KMS-11 (cell line): ENCODE measurements at regions not wholly inside any gene's neighbourhood (a gene's known extent, or its start where the extent isn't known, plus 50 kb on each side); places are given as distances from the start of the nearest gene placed in this dataset.

Experiments
- H2AFZ ChIP-seq: fragments of 200-600 bp; sonication (generic); 2 replicates; pipeline ENCODE4 v1.6.1; 2016; ENCODE audit warnings: antibody characterized with exemption, mixed run types, low read depth
- H3K27ac ChIP-seq: fragments of 200-600 bp; sonication (generic); 2 replicates; pipeline ENCODE4 v1.6.1; 2016; ENCODE audit warnings: mild to moderate bottlenecking, mixed run types
- H3K27me3 ChIP-seq: fragments of 200-600 bp; sonication (generic); 2 replicates; pipeline ENCODE4 v1.6.1; 2017; ENCODE audit warnings: mild to moderate bottlenecking, low read depth, mixed run types, moderate library complexity; ENCODE audit not compliant: insufficient read depth
- H3K36me3 ChIP-seq: fragments of 200-600 bp; sonication (generic); 2 replicates; pipeline ENCODE4 v1.6.1; 2017; ENCODE audit warnings: mild to moderate bottlenecking, mixed run types; ENCODE audit not compliant: insufficient read depth
- H3K4me1 ChIP-seq: fragments of 200-600 bp; sonication (generic); 2 replicates; pipeline ENCODE4 v1.6.1; 2016; ENCODE audit warnings: mild to moderate bottlenecking, low read depth, mixed run types; ENCODE audit not compliant: poor library complexity, severe bottlenecking
- H3K4me2 ChIP-seq: fragments of 200-600 bp; sonication (generic); 2 replicates; pipeline ENCODE4 v1.7.0; 2016; ENCODE audit warnings: mild to moderate bottlenecking, mixed run types
- H3K4me3 ChIP-seq: fragments of 200-600 bp; sonication (generic); IDR thresholded peaks from 2 replicates; pipeline ENCODE4 v1.6.1; 2017; ENCODE audit warnings: low read depth, low read length, mixed read lengths; ENCODE audit not compliant: insufficient read depth
- H3K79me2 ChIP-seq: fragments of 200-600 bp; sonication (generic); 2 replicates; pipeline ENCODE4 v1.6.1; 2016; ENCODE audit warnings: low read depth, mixed run types; ENCODE audit not compliant: insufficient read depth
- H3K9ac ChIP-seq: fragments of 200-600 bp; sonication (generic); 2 replicates; pipeline ENCODE4 v1.6.1; 2016; ENCODE audit warnings: mild to moderate bottlenecking, mixed run types
- H4K20me1 ChIP-seq: fragments of 200-600 bp; sonication (generic); 2 replicates; pipeline ENCODE4 v1.6.1; 2016; ENCODE audit warnings: mild to moderate bottlenecking, mixed run types; ENCODE audit not compliant: insufficient read depth
- TF ChIP-seq, protein P1 (sequence below): fragments of 200-600 bp; sonication (generic); conservative IDR thresholded peaks from 2 replicates; pipeline ENCODE4 v1.6.1; 2017; ENCODE audit warnings: low read depth, mild to moderate bottlenecking, antibody characterized with exemption, low read length, moderate library complexity, mixed read lengths

DNA sequence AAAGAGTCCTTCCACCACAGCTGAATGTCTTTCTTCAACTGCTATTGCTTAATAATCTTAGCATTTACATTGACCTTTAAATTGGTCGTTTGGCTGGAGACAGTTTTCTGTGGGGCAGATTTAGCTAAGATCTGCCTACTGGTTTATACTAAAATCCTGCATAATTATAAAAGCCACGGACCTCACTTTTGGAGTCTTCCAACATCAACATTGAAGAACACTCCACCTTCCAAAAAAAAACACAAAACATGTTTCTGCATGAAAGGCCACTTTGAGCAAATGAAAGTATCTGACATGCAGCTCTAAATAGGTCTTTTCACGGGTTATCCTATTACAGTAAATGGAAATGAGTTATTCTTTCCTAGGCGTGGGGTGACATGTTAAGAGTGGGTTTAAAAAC lies 57.0 kb upstream of the KRR1 start:
- TF ChIP-seq, protein P1, sequence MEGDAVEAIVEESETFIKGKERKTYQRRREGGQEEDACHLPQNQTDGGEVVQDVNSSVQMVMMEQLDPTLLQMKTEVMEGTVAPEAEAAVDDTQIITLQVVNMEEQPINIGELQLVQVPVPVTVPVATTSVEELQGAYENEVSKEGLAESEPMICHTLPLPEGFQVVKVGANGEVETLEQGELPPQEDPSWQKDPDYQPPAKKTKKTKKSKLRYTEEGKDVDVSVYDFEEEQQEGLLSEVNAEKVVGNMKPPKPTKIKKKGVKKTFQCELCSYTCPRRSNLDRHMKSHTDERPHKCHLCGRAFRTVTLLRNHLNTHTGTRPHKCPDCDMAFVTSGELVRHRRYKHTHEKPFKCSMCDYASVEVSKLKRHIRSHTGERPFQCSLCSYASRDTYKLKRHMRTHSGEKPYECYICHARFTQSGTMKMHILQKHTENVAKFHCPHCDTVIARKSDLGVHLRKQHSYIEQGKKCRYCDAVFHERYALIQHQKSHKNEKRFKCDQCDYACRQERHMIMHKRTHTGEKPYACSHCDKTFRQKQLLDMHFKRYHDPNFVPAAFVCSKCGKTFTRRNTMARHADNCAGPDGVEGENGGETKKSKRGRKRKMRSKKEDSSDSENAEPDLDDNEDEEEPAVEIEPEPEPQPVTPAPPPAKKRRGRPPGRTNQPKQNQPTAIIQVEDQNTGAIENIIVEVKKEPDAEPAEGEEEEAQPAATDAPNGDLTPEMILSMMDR: no peak

DNA sequence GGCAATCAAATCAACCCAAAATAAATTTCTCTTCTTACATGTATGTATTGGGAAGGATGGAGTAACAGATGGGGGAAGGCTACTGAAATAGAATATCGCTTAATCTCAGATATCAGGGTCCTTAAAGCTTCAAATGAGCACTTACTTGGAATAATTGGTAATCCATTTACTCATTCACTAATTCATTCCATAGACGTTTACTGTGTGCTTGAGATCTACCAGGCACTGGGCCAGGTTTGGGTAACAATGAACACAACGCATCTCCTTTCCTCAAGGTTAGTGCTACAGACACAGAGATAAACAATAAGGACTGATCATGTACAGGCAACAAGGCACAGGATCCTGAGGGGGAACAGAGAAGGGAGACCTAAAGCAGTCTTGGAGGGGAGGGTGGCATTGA lies 54.4 kb upstream of the KRR1 start:
- Histone ChIP-seq H3K79me2 (no peaks in the 10 kb centered on the region), H3K4me3 (no peak overlapping the region), H3K4me2 (no peak overlapping the region), H3K27ac (no peak overlapping the region), H4K20me1 (no peaks in the 10 kb centered on the region), H2AFZ (no peak overlapping the region), H3K9ac (no peak overlapping the region), H3K36me3 (no peaks in the 10 kb centered on the region), H3K4me1 (no peaks in the 10 kb centered on the region), H3K27me3 (no peaks in the 10 kb centered on the region)
- TF ChIP-seq, protein P1: no peak

More for the DNA sequence above, 57.0 kb upstream of the KRR1 start:
- Histone ChIP-seq H3K79me2 (no peaks in the 10 kb centered on the region), H3K36me3 (no peaks in the 10 kb centered on the region), H4K20me1 (no peaks in the 10 kb centered on the region), H3K4me3 (no peak overlapping the region), H3K4me1 (no peaks in the 10 kb centered on the region), H2AFZ (no peak overlapping the region), H3K9ac (no peak overlapping the region), H3K27me3 (no peaks in the 10 kb centered on the region), H3K4me2 (no peak overlapping the region), H3K27ac (no peak overlapping the region)

DNA sequence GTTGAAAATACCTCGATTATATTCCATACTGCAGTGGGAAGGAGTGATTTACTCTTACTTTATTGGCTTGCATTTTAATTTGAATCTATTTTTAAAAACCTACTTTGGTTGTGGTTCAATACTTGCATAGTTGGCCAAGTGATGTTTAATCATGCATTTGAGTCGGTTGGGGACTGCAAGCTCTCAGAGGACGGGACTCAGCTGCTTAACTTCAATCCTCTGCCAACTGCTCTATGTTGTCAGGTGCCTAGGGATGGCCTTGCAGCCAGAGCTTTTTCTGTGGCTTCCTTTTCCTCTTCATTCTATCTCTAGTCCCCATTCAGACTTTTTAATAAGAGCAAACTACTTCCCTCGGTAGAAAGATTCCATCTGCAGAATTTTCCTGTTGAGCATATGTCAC lies 53.4 kb upstream of the KRR1 start:
- H3K4me1 ChIP-seq: no peaks in the 10 kb centered on the region
- H3K79me2 ChIP-seq: no peaks in the 10 kb centered on the region
- H3K4me3 ChIP-seq: no peak overlapping the region
- H3K9ac ChIP-seq: no peak overlapping the region
- no peak overlapping the region for H3K4me2 ChIP-seq
- no peaks in the 10 kb centered on the region for H3K36me3 ChIP-seq
- no peaks in the 10 kb centered on the region for H4K20me1 ChIP-seq
- TF ChIP-seq, protein P1: no peak
- H2AFZ ChIP-seq: no peak overlapping the region
- H3K27me3 ChIP-seq: no peaks in the 10 kb centered on the region
- no peak overlapping the region for H3K27ac ChIP-seq

DNA sequence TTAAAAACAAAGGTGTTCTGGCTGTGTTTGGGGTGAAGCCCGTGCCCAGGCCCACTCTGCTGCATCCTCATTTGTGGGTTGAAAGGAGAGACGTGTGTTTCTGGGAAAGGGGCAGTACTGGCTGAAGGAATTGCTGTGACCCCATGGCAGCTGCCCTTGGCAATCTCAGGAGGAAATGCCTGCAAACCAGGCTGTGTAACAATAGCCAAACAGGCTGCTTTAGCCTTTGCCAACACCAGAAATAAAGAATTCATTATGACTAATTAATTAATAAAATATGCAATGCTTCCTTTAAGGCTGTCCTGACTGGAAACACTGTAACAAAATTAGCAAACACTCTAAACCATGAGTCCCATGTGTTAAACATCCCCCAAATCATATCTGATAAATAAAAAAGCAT lies 53.0 kb upstream of the KRR1 start:
- TF ChIP-seq, protein P1: no peak
- H3K9ac ChIP-seq: no peak overlapping the region
- no peak overlapping the region for H3K4me2 ChIP-seq
- H3K27me3 ChIP-seq: no peaks in the 10 kb centered on the region
- no peaks in the 10 kb centered on the region for H3K79me2 ChIP-seq
- no peaks in the 10 kb centered on the region for H3K4me1 ChIP-seq
- H2AFZ ChIP-seq: no peak overlapping the region
- no peaks in the 10 kb centered on the region for H3K36me3 ChIP-seq
- H4K20me1 ChIP-seq: no peaks in the 10 kb centered on the region
- no peak overlapping the region for H3K4me3 ChIP-seq
- H3K27ac ChIP-seq: no peak overlapping the region

DNA sequence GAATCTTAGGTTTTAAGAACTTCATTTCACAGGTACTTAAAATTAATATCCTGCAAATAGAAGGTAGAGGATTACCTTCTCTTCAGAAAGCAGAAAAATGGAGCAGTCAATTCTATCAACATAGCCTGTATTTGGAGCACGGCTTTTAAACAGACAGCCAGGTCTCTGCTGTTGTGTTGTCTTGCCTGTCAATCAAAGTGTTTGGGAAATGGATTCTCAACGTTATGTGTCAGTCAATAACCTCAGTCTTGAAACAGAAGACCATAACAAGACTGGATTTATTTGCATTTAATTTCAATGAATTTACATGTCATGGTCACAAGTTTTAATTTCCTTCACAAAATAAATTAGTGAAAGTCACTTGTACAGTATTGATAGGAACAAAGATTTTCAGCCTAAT lies 51.9 kb upstream of the KRR1 start:
- TF ChIP-seq, protein P1: no peak
- Histone ChIP-seq H3K9ac (no peak overlapping the region), H3K4me1 (no peaks in the 10 kb centered on the region), H2AFZ (no peak overlapping the region), H3K4me3 (no peak overlapping the region), H3K27ac (no peak overlapping the region), H3K4me2 (no peak overlapping the region), H3K27me3 (no peaks in the 10 kb centered on the region), H3K79me2 (no peaks in the 10 kb centered on the region), H4K20me1 (no peaks in the 10 kb centered on the region), H3K36me3 (no peaks in the 10 kb centered on the region)
